GM18505 (cell line): ENCODE measurements at regions not wholly inside any gene's neighbourhood (a gene's known extent, or its start where the extent isn't known, plus 50 kb on each side); places are given as distances from the start of the nearest gene placed in this dataset.
"Not testable (repeated sequence)": the region's sequence is repeated elsewhere in the genome, so short reads cannot be mapped to it uniquely, and the experiment has no call there.

ENCODE experiments used
- ATAC-seq: cut with Tn5 transposase; IDR thresholded peaks from one replicate; pipeline ENCODE4 v1.9.1; 2021; ENCODE audit not compliant: unreplicated experiment
- POLR2A ChIP-seq: IDR thresholded peaks from 4 replicates; pipeline ENCODE4 v1.6.1; 2011; ENCODE audit warnings: borderline replicate concordance; ENCODE audit not compliant: insufficient read depth, insufficient read length; ENCODE audit errors: extremely low read depth

- no peak for ATAC-seq
- TF ChIP-seq POLR2A, result no peak
Observed at GRCh38 chr20:5492937-5493336, 117.9 kb downstream of the GPCPD1 start.

- no peak for ATAC-seq
- TF ChIP-seq POLR2A, result no peak
Observed at GRCh38 chr20:5491455-5491854, 119.4 kb downstream of the GPCPD1 start.

- no peak for TF ChIP-seq POLR2A
- no peak for ATAC-seq
Observed at GRCh38 chr20:5489601-5490000, 121.2 kb downstream of the GPCPD1 start.

- TF ChIP-seq POLR2A, result no peak
- ATAC-seq, result no peak
Observed at GRCh38 chr20:5488823-5489222, 122.0 kb downstream of the GPCPD1 start.

- no peak for ATAC-seq
Observed at GRCh38 chr20:5486377-5487054, 124.3 kb downstream of the GPCPD1 start.

GRCh38 chr20:5484926-5485325 is 125.9 kb downstream of the GPCPD1 start:
- TF ChIP-seq POLR2A, result no peak
- ATAC-seq, result no peak

More at GRCh38 chr20:5486377-5487054, 124.3 kb downstream of the GPCPD1 start:
- no peak for TF ChIP-seq POLR2A

GRCh38 chr20:5484346-5484745 is 126.5 kb downstream of the GPCPD1 start:
- no peak for TF ChIP-seq POLR2A
- ATAC-seq, result no peak

- no peak for ATAC-seq
- TF ChIP-seq POLR2A, result no peak
Observed at GRCh38 chr20:5482791-5483190, 128.0 kb downstream of the GPCPD1 start.

GRCh38 chr20:5481872-5482271 is 128.9 kb downstream of the GPCPD1 start:
- no peak for TF ChIP-seq POLR2A
- no peak for ATAC-seq

GRCh38 chr20:5480824-5481600 is 129.8 kb downstream of the GPCPD1 start:
- no peak for ATAC-seq

GRCh38 chr20:5474646-5475550 is 135.9 kb downstream of the GPCPD1 start:
- no peak for TF ChIP-seq POLR2A
- ATAC-seq, result no peak

More at GRCh38 chr20:5480824-5481600, 129.8 kb downstream of the GPCPD1 start:
- no peak for TF ChIP-seq POLR2A

- ATAC-seq, result not testable (repeated sequence)
Observed at GRCh38 chr20:5471866-5472265, 138.9 kb downstream of the GPCPD1 start.

- no peak for TF ChIP-seq POLR2A
- ATAC-seq, result no peak
Observed at GRCh38 chr20:5471368-5471767, 139.4 kb downstream of the GPCPD1 start.
